Neural cell (in vitro differentiated cells): ENCODE measurements at regions not wholly inside any gene's neighbourhood (a gene's known extent, or its start where the extent isn't known, plus 50 kb on each side); places are given as distances from the start of the nearest gene placed in this dataset.

Experiments used
- CTCF ChIP-seq: fragments of 450-650 bp; IDR thresholded peaks from 2 replicates; pipeline ENCODE4 v1.5.1; 2014; ENCODE audit warnings: antibody characterized with exemption, mild to moderate bottlenecking, moderate library complexity; ENCODE audit not compliant: poor library complexity, severe bottlenecking
- EP300 ChIP-seq: fragments of 450-650 bp; conservative IDR thresholded peaks from 2 replicates; pipeline ENCODE4 v1.6.1; 2014; ENCODE audit warnings: antibody characterized with exemption, mild to moderate bottlenecking, moderate library complexity; ENCODE audit not compliant: poor library complexity, severe bottlenecking
- MXI1 ChIP-seq: fragments of 450-650 bp; conservative IDR thresholded peaks from 2 replicates; pipeline ENCODE4 v1.6.1; 2014; ENCODE audit warnings: antibody characterized with exemption, mild to moderate bottlenecking; ENCODE audit not compliant: poor library complexity, severe bottlenecking
- POLR2AphosphoS5 ChIP-seq: IDR thresholded peaks from 2 replicates; pipeline ENCODE4 v1.6.1; 2012
- RAD21 ChIP-seq: fragments of 450-650 bp; conservative IDR thresholded peaks from 2 replicates; pipeline ENCODE4 v1.6.1; 2014; ENCODE audit warnings: antibody characterized with exemption, mild to moderate bottlenecking, moderate library complexity
- SMC3 ChIP-seq: fragments of 450-650 bp; conservative IDR thresholded peaks from 2 replicates; pipeline ENCODE4 v1.6.1; 2014; ENCODE audit warnings: antibody characterized with exemption, mild to moderate bottlenecking, moderate library complexity; ENCODE audit not compliant: poor library complexity
- TAF1 ChIP-seq: IDR thresholded peaks from 2 replicates; pipeline ENCODE4 v1.6.1; 2012; ENCODE audit warnings: low read depth

GRCh38 chr5:96066386-96066719, 104.7 kb upstream of the ELL2 start:
- TF ChIP-seq MXI1, result no peak
- TF ChIP-seq CTCF, result no peak
- no peak for TF ChIP-seq RAD21
- no peak for TF ChIP-seq SMC3
- TF ChIP-seq TAF1, result no peak
- TF ChIP-seq POLR2AphosphoS5, result no peak
- no peak for TF ChIP-seq EP300
